ENCODE measurements at regions not wholly inside any gene's neighbourhood (a gene's known extent, or its start where the extent isn't known, plus 50 kb on each side); places are given as distances from the start of the nearest gene placed in this dataset.

DNA sequence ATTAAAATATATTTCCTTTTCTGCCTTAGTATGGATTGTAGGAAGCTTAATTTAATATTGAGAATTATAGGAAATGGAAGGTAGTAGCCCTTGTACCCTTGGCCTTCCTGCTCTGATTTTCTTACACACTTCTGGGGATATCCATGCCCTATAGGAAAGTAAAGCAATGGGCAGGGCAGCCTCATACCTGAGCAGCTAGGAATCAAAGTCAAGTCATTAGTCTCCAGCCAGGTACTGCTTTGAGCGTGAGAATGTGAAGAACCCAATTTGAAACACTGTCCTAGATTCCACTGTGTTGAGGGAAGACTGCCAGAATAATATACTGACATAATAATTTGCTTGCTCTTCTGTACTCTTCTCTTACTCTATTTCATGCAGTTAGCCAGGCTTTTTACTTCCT lies 51.0 kb upstream of the L3MBTL3 start:
- Histone ChIP-seq H2AFZ (ENCODE audit: low read length, unreplicated experiment) (no peak overlapping the region), H3K4me3 (ENCODE audit: low read depth, low read length) (no peak overlapping the region)

GRCh38 chr6:129966125-129966524 lies 52.3 kb upstream of the L3MBTL3 start:
- Histone ChIP-seq H3K79me2 (ENCODE audit: control insufficient read depth, insufficient read depth, low read length, unreplicated experiment) (no peaks in the 10 kb centered on the region), H3K27me3 (ENCODE audit: insufficient read depth, low read length) (peaks cover 8% of the 10 kb centered on the region; the same call in 1 of the 2 replicates), H2AFZ (ENCODE audit: low read length, unreplicated experiment) (no peak overlapping the region), H3K27ac (ENCODE audit: low read depth, low read length) (no peak overlapping the region), H3K36me3 (ENCODE audit: insufficient read depth, low read length) (no peaks in the 10 kb centered on the region), H3K4me1 (ENCODE audit: control insufficient read depth, insufficient read depth, low read length, unreplicated experiment) (no peaks in the 10 kb centered on the region), H3K4me3 (ENCODE audit: low read depth, low read length) (no peak overlapping the region)

More for the DNA sequence above, 51.0 kb upstream of the L3MBTL3 start:
- Histone ChIP-seq H3K36me3 (ENCODE audit: insufficient read depth, low read length) (no peaks in the 10 kb centered on the region), H3K79me2 (ENCODE audit: control insufficient read depth, insufficient read depth, low read length, unreplicated experiment) (no peaks in the 10 kb centered on the region), H3K27me3 (ENCODE audit: insufficient read depth, low read length) (peaks cover 18% of the 10 kb centered on the region; the same call in 1 of the 2 replicates), H3K4me1 (ENCODE audit: control insufficient read depth, insufficient read depth, low read length, unreplicated experiment) (no peaks in the 10 kb centered on the region), H3K27ac (ENCODE audit: low read depth, low read length) (no peak overlapping the region)

- H3K27me3 ChIP-seq (ENCODE audit: insufficient read depth, low read length), result no peaks in the 10 kb centered on the region
- H2AFZ ChIP-seq (ENCODE audit: low read length, unreplicated experiment), result no peak overlapping the region
- H3K27ac ChIP-seq (ENCODE audit: low read depth, low read length), result no peak overlapping the region
- no peaks in the 10 kb centered on the region for H3K4me1 ChIP-seq (ENCODE audit: control insufficient read depth, insufficient read depth, low read length, unreplicated experiment)
- no peak overlapping the region for H3K4me3 ChIP-seq (ENCODE audit: low read depth, low read length)
- H3K79me2 ChIP-seq (ENCODE audit: control insufficient read depth, insufficient read depth, low read length, unreplicated experiment), result no peaks in the 10 kb centered on the region
- H3K36me3 ChIP-seq (ENCODE audit: insufficient read depth, low read length), result no peaks in the 10 kb centered on the region
These were observed 53.3 kb upstream of the L3MBTL3 start for GRCh38 chr6:129965096-129965495.

- Histone ChIP-seq H3K4me1 (ENCODE audit: control insufficient read depth, insufficient read depth, low read length, unreplicated experiment) (no peaks in the 10 kb centered on the region), H3K79me2 (ENCODE audit: control insufficient read depth, insufficient read depth, low read length, unreplicated experiment) (no peaks in the 10 kb centered on the region), H3K27ac (ENCODE audit: low read depth, low read length) (no peak overlapping the region), H3K27me3 (ENCODE audit: insufficient read depth, low read length) (no peaks in the 10 kb centered on the region), H3K36me3 (ENCODE audit: insufficient read depth, low read length) (no peaks in the 10 kb centered on the region), H2AFZ (ENCODE audit: low read length, unreplicated experiment) (no peak overlapping the region), H3K4me3 (ENCODE audit: low read depth, low read length) (no peak overlapping the region)
These were observed 58.9 kb upstream of the L3MBTL3 start for GRCh38 chr6:129959358-129959930.

GRCh38 chr6:129957941-129958898 lies 60.2 kb upstream of the L3MBTL3 start:
- no peaks in the 10 kb centered on the region for H3K4me1 ChIP-seq (ENCODE audit: control insufficient read depth, insufficient read depth, low read length, unreplicated experiment)
- H3K4me3 ChIP-seq (ENCODE audit: low read depth, low read length), result no peak overlapping the region
- no peaks in the 10 kb centered on the region for H3K36me3 ChIP-seq (ENCODE audit: insufficient read depth, low read length)
- H3K79me2 ChIP-seq (ENCODE audit: control insufficient read depth, insufficient read depth, low read length, unreplicated experiment), result no peaks in the 10 kb centered on the region
- no peak overlapping the region for H3K27ac ChIP-seq (ENCODE audit: low read depth, low read length)
- H2AFZ ChIP-seq (ENCODE audit: low read length, unreplicated experiment), result no peak overlapping the region
- no peaks in the 10 kb centered on the region for H3K27me3 ChIP-seq (ENCODE audit: insufficient read depth, low read length)

GRCh38 chr6:129955584-129955983 lies 62.8 kb upstream of the L3MBTL3 start:
- H2AFZ ChIP-seq (ENCODE audit: low read length, unreplicated experiment), result no peak overlapping the region
- H3K27me3 ChIP-seq (ENCODE audit: insufficient read depth, low read length), result no peaks in the 10 kb centered on the region
- H3K27ac ChIP-seq (ENCODE audit: low read depth, low read length), result no peak overlapping the region
- no peaks in the 10 kb centered on the region for H3K36me3 ChIP-seq (ENCODE audit: insufficient read depth, low read length)
- H3K79me2 ChIP-seq (ENCODE audit: control insufficient read depth, insufficient read depth, low read length, unreplicated experiment), result no peaks in the 10 kb centered on the region
- no peaks in the 10 kb centered on the region for H3K4me1 ChIP-seq (ENCODE audit: control insufficient read depth, insufficient read depth, low read length, unreplicated experiment)
- H3K4me3 ChIP-seq (ENCODE audit: low read depth, low read length), result no peak overlapping the region

DNA sequence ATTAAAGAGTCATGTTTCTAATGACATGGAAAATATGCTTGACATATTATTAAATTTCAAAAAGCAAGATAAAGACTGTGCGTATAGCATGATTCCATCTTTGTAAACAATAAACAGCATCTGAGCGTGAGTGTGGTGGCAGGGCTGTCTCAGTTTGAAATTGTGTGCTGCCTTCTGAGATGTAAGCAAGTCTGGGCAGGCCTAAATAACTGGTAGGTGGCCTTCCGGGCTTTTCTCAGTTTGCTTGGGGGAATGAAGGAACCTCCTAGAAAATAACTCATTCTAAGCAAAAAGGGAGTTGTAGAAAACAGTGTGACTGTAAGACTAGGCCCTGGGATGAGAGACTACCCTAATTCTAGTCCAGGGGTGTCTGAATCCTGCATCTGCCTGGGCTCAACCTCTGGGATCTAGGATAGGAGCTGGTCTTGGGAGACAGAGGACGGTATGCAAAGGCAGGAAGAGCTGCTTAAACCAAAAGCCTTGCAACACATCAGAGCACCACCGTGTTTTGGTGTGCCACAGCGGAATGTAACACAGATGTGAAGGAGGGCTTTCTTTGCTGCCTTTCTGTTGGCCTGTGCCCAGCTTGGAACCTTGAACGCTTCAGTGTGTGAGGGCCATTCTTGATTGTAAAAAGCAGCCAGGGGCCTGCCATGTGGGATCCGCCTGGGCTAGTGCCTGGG lies 63.5 kb upstream of the L3MBTL3 start:
- H3K4me1 ChIP-seq (ENCODE audit: control insufficient read depth, insufficient read depth, low read length, unreplicated experiment), result no peaks in the 10 kb centered on the region
- no peak overlapping the region for H2AFZ ChIP-seq (ENCODE audit: low read length, unreplicated experiment)
- H3K27me3 ChIP-seq (ENCODE audit: insufficient read depth, low read length), result no peaks in the 10 kb centered on the region
- H3K36me3 ChIP-seq (ENCODE audit: insufficient read depth, low read length), result no peaks in the 10 kb centered on the region
- no peaks in the 10 kb centered on the region for H3K79me2 ChIP-seq (ENCODE audit: control insufficient read depth, insufficient read depth, low read length, unreplicated experiment)
- no peak overlapping the region for H3K27ac ChIP-seq (ENCODE audit: low read depth, low read length)
- no peak overlapping the region for H3K4me3 ChIP-seq (ENCODE audit: low read depth, low read length)

DNA sequence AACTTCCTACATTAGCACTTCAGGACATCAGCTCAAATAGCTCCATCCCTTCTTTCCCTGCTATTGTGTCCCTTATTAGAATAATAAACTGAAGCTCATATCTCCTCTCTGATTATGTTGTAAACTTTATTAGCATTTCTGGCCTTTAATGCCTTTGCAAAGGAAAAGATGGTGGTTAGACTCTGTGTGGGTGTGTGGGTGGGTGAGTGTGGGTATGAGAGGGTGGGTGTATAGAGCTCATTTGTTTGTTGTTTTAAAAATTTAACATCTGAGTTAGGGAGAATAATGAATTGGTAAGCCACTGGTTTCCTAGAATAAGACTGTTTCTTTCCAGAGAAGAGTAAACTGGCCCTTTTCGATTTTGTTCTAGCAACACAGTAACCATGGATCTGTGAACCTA lies 70.6 kb upstream of the L3MBTL3 start:
- H3K36me3 ChIP-seq (ENCODE audit: insufficient read depth, low read length), result no peaks in the 10 kb centered on the region
- H3K27me3 ChIP-seq (ENCODE audit: insufficient read depth, low read length), result no peaks in the 10 kb centered on the region
- no peak overlapping the region for H3K4me3 ChIP-seq (ENCODE audit: low read depth, low read length)
- no peak overlapping the region for H3K27ac ChIP-seq (ENCODE audit: low read depth, low read length)
- H3K79me2 ChIP-seq (ENCODE audit: control insufficient read depth, insufficient read depth, low read length, unreplicated experiment), result no peaks in the 10 kb centered on the region
- no peak overlapping the region for H2AFZ ChIP-seq (ENCODE audit: low read length, unreplicated experiment)
- no peaks in the 10 kb centered on the region for H3K4me1 ChIP-seq (ENCODE audit: control insufficient read depth, insufficient read depth, low read length, unreplicated experiment)

DNA sequence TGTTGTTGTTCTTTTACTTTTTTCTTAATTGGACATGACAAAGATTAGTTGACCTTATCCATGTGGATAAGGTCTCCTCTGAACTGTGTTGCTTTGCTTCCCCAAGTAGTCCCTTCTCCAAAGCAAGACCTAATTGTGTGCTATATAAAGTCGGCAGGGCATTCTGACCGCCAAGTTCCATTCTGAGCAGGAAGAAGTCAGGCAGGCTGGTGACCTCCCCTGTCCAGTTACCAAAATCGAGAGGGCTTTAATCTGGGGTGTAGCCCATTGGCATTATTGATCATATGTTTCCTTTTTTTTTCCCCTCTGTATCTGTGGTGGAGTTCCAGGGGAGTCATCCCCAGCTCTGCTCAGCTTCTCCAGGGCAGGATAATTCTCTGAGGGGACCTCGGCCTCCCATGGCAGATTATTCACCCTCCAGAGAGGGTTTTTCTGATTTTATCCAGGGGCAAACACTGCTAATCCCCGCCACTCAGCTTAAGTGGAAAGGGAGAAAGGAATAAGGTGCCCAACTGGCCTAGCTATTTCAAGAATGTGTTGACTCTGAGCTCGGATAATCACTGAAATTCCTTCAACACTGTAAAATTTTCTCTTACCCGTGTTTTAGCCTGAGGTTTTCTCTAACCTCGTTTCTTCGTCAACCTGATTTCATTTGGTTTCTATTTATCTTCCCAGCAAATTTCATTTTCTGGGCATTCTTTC lies 71.8 kb upstream of the L3MBTL3 start:
- H3K79me2 ChIP-seq (ENCODE audit: control insufficient read depth, insufficient read depth, low read length, unreplicated experiment), result no peaks in the 10 kb centered on the region

DNA sequence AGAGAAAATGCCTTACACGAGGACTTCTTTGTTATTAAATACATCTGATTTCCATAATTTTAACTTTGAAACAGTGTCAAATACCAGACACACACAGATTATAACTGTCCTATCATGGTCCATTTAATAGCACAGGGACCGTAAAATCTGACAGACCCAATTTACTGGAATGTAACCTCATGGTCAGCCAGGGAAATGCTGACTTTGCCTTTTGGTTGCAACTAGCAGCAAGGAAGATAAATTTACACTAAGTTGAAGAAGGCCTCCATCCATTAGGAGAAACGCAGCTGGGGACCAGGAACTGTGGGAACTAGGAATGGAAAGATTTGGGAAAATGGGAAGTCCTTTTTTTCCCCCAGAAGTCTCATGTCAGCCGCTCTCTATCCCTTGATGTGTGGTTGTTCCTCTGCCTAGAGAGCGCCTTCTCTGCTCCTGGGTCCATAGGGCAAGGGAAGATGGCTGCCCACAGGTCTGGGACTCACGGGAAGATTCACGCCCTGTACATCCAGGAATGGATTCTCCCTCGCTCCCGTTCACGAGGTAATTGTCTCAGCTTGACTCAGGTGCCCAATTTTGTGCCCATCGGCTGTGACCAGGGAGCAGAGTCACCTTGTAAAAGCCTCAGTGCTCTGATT lies 74.6 kb upstream of the L3MBTL3 start:
- Histone ChIP-seq H2AFZ (ENCODE audit: low read length, unreplicated experiment) (no peak overlapping the region), H3K4me3 (ENCODE audit: low read depth, low read length) (no peak overlapping the region), H3K27me3 (ENCODE audit: insufficient read depth, low read length) (no peaks in the 10 kb centered on the region), H3K4me1 (ENCODE audit: control insufficient read depth, insufficient read depth, low read length, unreplicated experiment) (no peaks in the 10 kb centered on the region), H3K36me3 (ENCODE audit: insufficient read depth, low read length) (no peaks in the 10 kb centered on the region), H3K79me2 (ENCODE audit: control insufficient read depth, insufficient read depth, low read length, unreplicated experiment) (no peaks in the 10 kb centered on the region), H3K27ac (ENCODE audit: low read depth, low read length) (no peak overlapping the region)

More for the DNA sequence above, 71.8 kb upstream of the L3MBTL3 start:
- Histone ChIP-seq H2AFZ (ENCODE audit: low read length, unreplicated experiment) (no peak overlapping the region), H3K36me3 (ENCODE audit: insufficient read depth, low read length) (no peaks in the 10 kb centered on the region), H3K27ac (ENCODE audit: low read depth, low read length) (no peak overlapping the region), H3K4me1 (ENCODE audit: control insufficient read depth, insufficient read depth, low read length, unreplicated experiment) (no peaks in the 10 kb centered on the region), H3K27me3 (ENCODE audit: insufficient read depth, low read length) (no peaks in the 10 kb centered on the region), H3K4me3 (ENCODE audit: low read depth, low read length) (no peak overlapping the region)

All from ACC112 (cell line).